Endothelial cell of umbilical vein (primary cell): ENCODE measurements at regions not wholly inside any gene's neighbourhood (a gene's known extent, or its start where the extent isn't known, plus 50 kb on each side); places are given as distances from the start of the nearest gene placed in this dataset.
"Not testable (repeated sequence)": the region's sequence is repeated elsewhere in the genome, so short reads cannot be mapped to it uniquely, and the experiment has no call there.

Experiments used
- EZH2 ChIP-seq: IDR thresholded peaks from 2 replicates; pipeline ENCODE4 v1.6.1; 2012; ENCODE audit warnings: borderline replicate concordance, low read depth, mild to moderate bottlenecking, moderate library complexity, low read length, inconsistent platforms; ENCODE audit not compliant: severe bottlenecking
- FOS ChIP-seq: IDR thresholded peaks from 2 replicates; pipeline ENCODE4 v1.6.1; 2011; ENCODE audit warnings: mild to moderate bottlenecking, low read length, moderate library complexity, borderline replicate concordance; ENCODE audit not compliant: insufficient read depth
- GATA2 ChIP-seq: IDR thresholded peaks from 2 replicates; pipeline ENCODE4 v1.7.0; 2011; ENCODE audit warnings: low read depth, mild to moderate bottlenecking, moderate library complexity, mixed read lengths, low read length; ENCODE audit not compliant: insufficient read length, insufficient read depth
- MYC ChIP-seq: IDR thresholded peaks from one replicate; pipeline ENCODE4 v1.6.1; 2011; ENCODE audit warnings: mild to moderate bottlenecking, low read depth, low read length
- POLR2A ChIP-seq: IDR thresholded peaks from 2 replicates; pipeline ENCODE4 v1.6.1; 2012; ENCODE audit warnings: low read depth, mild to moderate bottlenecking, control low read depth, low read length
- POLR2AphosphoS5 ChIP-seq: IDR thresholded peaks from 2 replicates; pipeline ENCODE4 v1.6.1; 2012; ENCODE audit warnings: low read depth, mild to moderate bottlenecking, control low read depth, low read length, moderate library complexity; ENCODE audit not compliant: insufficient read depth
- TF ChIP-seq, protein P1 (sequence below), 2 donors: IDR thresholded peaks; 1 replicate in 1 of 2; 2 replicates in 1 of 2; pipeline ENCODE4 v1.5.1; 2011; ENCODE audit warnings: low read length in 2 of 2, mild to moderate bottlenecking in 2 of 2, moderate library complexity in 2 of 2, control low read depth in 1 of 2, inconsistent platforms in 1 of 2, low read depth in 1 of 2; ENCODE audit not compliant: insufficient read depth in 1 of 2; ENCODE audit errors: extremely low read depth in 1 of 2
- TF ChIP-seq, protein P2 (sequence below): IDR thresholded peaks from 2 replicates; pipeline ENCODE4 v1.6.1; 2011; ENCODE audit not compliant: insufficient read depth, insufficient read length

DNA sequence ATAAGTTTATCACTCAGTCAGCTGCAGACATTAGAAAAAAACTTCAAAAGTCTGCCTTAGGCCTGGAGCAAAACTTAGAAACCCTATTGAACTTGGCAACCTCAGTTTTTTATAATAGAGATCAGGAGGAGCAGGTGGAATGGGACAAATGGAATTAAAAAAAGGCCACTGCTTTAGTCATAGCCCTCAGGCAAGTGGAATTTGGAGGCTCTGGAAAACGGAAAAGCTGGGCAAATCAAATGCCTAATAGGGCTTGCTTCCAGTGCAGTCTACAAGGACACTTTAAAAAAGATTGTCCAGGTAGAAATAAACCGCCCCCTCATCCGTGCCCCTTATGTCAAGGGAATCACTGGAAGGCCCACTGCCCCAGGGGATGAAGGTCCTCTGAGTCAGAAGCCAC, 68.7 kb upstream of the ARSJ start:
- TF ChIP-seq, protein P1, sequence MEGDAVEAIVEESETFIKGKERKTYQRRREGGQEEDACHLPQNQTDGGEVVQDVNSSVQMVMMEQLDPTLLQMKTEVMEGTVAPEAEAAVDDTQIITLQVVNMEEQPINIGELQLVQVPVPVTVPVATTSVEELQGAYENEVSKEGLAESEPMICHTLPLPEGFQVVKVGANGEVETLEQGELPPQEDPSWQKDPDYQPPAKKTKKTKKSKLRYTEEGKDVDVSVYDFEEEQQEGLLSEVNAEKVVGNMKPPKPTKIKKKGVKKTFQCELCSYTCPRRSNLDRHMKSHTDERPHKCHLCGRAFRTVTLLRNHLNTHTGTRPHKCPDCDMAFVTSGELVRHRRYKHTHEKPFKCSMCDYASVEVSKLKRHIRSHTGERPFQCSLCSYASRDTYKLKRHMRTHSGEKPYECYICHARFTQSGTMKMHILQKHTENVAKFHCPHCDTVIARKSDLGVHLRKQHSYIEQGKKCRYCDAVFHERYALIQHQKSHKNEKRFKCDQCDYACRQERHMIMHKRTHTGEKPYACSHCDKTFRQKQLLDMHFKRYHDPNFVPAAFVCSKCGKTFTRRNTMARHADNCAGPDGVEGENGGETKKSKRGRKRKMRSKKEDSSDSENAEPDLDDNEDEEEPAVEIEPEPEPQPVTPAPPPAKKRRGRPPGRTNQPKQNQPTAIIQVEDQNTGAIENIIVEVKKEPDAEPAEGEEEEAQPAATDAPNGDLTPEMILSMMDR (IDR thresholded peaks at IDR 0.05; ENCODE audit: extremely low read depth in 1 of 2, insufficient read depth in 1 of 2, low read depth in 1 of 2, low read length in 2 of 2) = not testable (repeated sequence)
- not testable (repeated sequence) for TF ChIP-seq POLR2A, POLR2AphosphoS5, EZH2, GATA2, MYC, FOS
- TF ChIP-seq, protein P2, sequence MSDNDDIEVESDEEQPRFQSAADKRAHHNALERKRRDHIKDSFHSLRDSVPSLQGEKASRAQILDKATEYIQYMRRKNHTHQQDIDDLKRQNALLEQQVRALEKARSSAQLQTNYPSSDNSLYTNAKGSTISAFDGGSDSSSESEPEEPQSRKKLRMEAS = not testable (repeated sequence)
